HEK293 (cell line): ENCODE measurements at regions not wholly inside any gene's neighbourhood (a gene's known extent, or its start where the extent isn't known, plus 50 kb on each side); places are given as distances from the start of the nearest gene placed in this dataset.

Experiments
- CTCF ChIA-PET: fragments of 350-600 bp; formaldehyde crosslinking; extraction: SDS; loops from one replicate; lab custom pipeline; 2021; ENCODE audit warnings: antibody characterized with exemption; lab: Yijun Ruan, JAX
- POLR2A ChIA-PET: fragments of 300-600 bp; formaldehyde crosslinking; extraction: SDS; loops from one replicate; lab custom pipeline; 2020; ENCODE audit warnings: antibody characterized with exemption, inconsistent platforms; lab: Yijun Ruan, JAX
- H3K27ac ChIP-seq: fragments of 200-500 bp; sonication (Bioruptor generic); 2 replicates; pipeline ENCODE4 v1.5.1; 2014; ENCODE audit warnings: low read depth, low read length, control low read depth, inconsistent platforms; ENCODE audit errors: extremely low read depth
- H3K36me3 ChIP-seq, 2 experiments: fragments of 200-500 bp in 1 of 2; sonication (Bioruptor generic) in 1 of 2; 1 replicate in 1 of 2; 2 replicates in 1 of 2; pipeline ENCODE4 v1.5.1; 2014 to 2017; ENCODE audit warnings: inconsistent platforms in 2 of 2, low read length in 2 of 2; ENCODE audit not compliant: control insufficient read depth in 2 of 2, insufficient read depth in 1 of 2
- H3K4me1 ChIP-seq: fragments of 200-500 bp; sonication (Bioruptor generic); 2 replicates; pipeline ENCODE4 v1.5.1; 2014; ENCODE audit warnings: mild to moderate bottlenecking, low read length, inconsistent platforms; ENCODE audit not compliant: control insufficient read depth, insufficient read depth
- H3K4me3 ChIP-seq: 2 replicates; pipeline ENCODE4 v1.5.1; 2011; ENCODE audit warnings: low read depth, mild to moderate bottlenecking, control low read depth, low read length, moderate library complexity
- H3K9me3 ChIP-seq: fragments of 200-500 bp; sonication (Bioruptor generic); 2 replicates; pipeline ENCODE4 v1.5.1; 2014; ENCODE audit warnings: low read depth, low read length, inconsistent platforms; ENCODE audit not compliant: control insufficient read depth, insufficient read depth
- AEBP2 ChIP-seq: fragments of 450-650 bp; formaldehyde crosslinking; IDR thresholded peaks from 2 replicates; pipeline ENCODE4 v1.5.1; 2016; ENCODE audit warnings: missing biosample characterization, missing genetic modification characterization, borderline replicate concordance
- EGR2 ChIP-seq: fragments of 450-650 bp; formaldehyde crosslinking; IDR thresholded peaks from 2 replicates; pipeline ENCODE4 v1.5.1; 2016; ENCODE audit warnings: low read depth, missing biosample characterization, missing genetic modification characterization
- KLF7 ChIP-seq: fragments of 450-650 bp; formaldehyde crosslinking; IDR thresholded peaks from 2 replicates; pipeline ENCODE4 v1.5.1; 2016; ENCODE audit warnings: missing biosample characterization, missing genetic modification characterization, borderline replicate concordance
- KLF8 ChIP-seq: fragments of 450-650 bp; formaldehyde crosslinking; IDR thresholded peaks from 2 replicates; pipeline ENCODE4 v1.5.1; 2016; ENCODE audit warnings: missing biosample characterization, missing genetic modification characterization
- PRDM10 ChIP-seq: fragments of 450-650 bp; formaldehyde crosslinking; IDR thresholded peaks from 2 replicates; pipeline ENCODE4 v1.5.1; 2016; ENCODE audit warnings: missing biosample characterization, missing genetic modification characterization
- SP2 ChIP-seq: fragments of 450-650 bp; formaldehyde crosslinking; IDR thresholded peaks from 2 replicates; pipeline ENCODE4 v1.5.1; 2016; ENCODE audit warnings: missing biosample characterization, missing genetic modification characterization
- TRIM28 ChIP-seq: IDR thresholded peaks from 2 replicates; pipeline ENCODE4 v1.6.1; 2011; ENCODE audit warnings: low read length, control low read depth, borderline replicate concordance
- ZBTB11 ChIP-seq: fragments of 450-650 bp; formaldehyde crosslinking; conservative IDR thresholded peaks from 2 replicates; pipeline ENCODE4 v1.5.1; 2016; ENCODE audit warnings: low read depth, missing biosample characterization, missing genetic modification characterization
- ZFP37 ChIP-seq: fragments of 450-650 bp; formaldehyde crosslinking; IDR thresholded peaks from 2 replicates; pipeline ENCODE4 v1.5.1; 2016; ENCODE audit warnings: missing biosample characterization, missing genetic modification characterization
- ZNF146 ChIP-seq: fragments of 450-650 bp; formaldehyde crosslinking; IDR thresholded peaks from 2 replicates; pipeline ENCODE4 v1.5.1; 2016; ENCODE audit warnings: missing biosample characterization, missing genetic modification characterization
- ZNF174 ChIP-seq: fragments of 450-650 bp; formaldehyde crosslinking; IDR thresholded peaks from 2 replicates; pipeline ENCODE4 v1.5.0; 2017; ENCODE audit warnings: missing biosample characterization, mild to moderate bottlenecking, missing genetic modification characterization
- ZNF19 ChIP-seq: fragments of 450-650 bp; formaldehyde crosslinking; IDR thresholded peaks from 2 replicates; pipeline ENCODE4; 2016; ENCODE audit warnings: missing biosample characterization, missing genetic modification characterization, low read depth
- ZNF239 ChIP-seq: fragments of 450-650 bp; formaldehyde crosslinking; IDR thresholded peaks from 2 replicates; pipeline ENCODE4 v1.5.1; 2016; ENCODE audit warnings: missing biosample characterization, missing genetic modification characterization
- ZNF248 ChIP-seq: fragments of 450-650 bp; formaldehyde crosslinking; IDR thresholded peaks from 2 replicates; pipeline ENCODE4 v1.5.1; 2017; ENCODE audit warnings: missing biosample characterization, missing genetic modification characterization
- ZNF324 ChIP-seq: fragments of 450-650 bp; formaldehyde crosslinking; IDR thresholded peaks from 2 replicates; pipeline ENCODE4 v1.5.1; 2016; ENCODE audit warnings: missing biosample characterization, missing genetic modification characterization
- ZNF335 ChIP-seq: fragments of 450-650 bp; formaldehyde crosslinking; conservative IDR thresholded peaks from 2 replicates; pipeline ENCODE4 v1.5.1; 2016; ENCODE audit warnings: missing biosample characterization, missing genetic modification characterization
- ZNF354C ChIP-seq: fragments of 450-650 bp; formaldehyde crosslinking; IDR thresholded peaks from 2 replicates; pipeline ENCODE4 v1.5.1; 2016; ENCODE audit warnings: missing biosample characterization, missing genetic modification characterization, low read depth, borderline replicate concordance
- ZNF37A ChIP-seq: fragments of 450-650 bp; IDR thresholded peaks from 2 replicates; pipeline ENCODE4 v1.5.1; 2018; ENCODE audit warnings: missing biosample characterization, missing genetic modification characterization
- ZNF416 ChIP-seq: fragments of 450-650 bp; formaldehyde crosslinking; IDR thresholded peaks from 2 replicates; pipeline ENCODE4 v1.5.1; 2016; ENCODE audit warnings: missing biosample characterization, missing genetic modification characterization
- ZNF501 ChIP-seq: fragments of 450-650 bp; formaldehyde crosslinking; IDR thresholded peaks from 2 replicates; pipeline ENCODE4 v1.5.1; 2016; ENCODE audit warnings: missing biosample characterization, missing genetic modification characterization
- ZNF513 ChIP-seq: fragments of 450-650 bp; IDR thresholded peaks from 2 replicates; pipeline ENCODE4 v1.5.1; 2018; ENCODE audit warnings: missing biosample characterization, missing genetic modification characterization
- ZNF544 ChIP-seq: fragments of 450-650 bp; formaldehyde crosslinking; IDR thresholded peaks from 2 replicates; pipeline ENCODE4 v1.5.0; 2017; ENCODE audit warnings: missing biosample characterization, missing genetic modification characterization
- ZNF639 ChIP-seq: fragments of 450-650 bp; formaldehyde crosslinking; IDR thresholded peaks from 2 replicates; pipeline ENCODE4 v1.5.1; 2016; ENCODE audit warnings: missing biosample characterization, missing genetic modification characterization
- ZNF677 ChIP-seq: fragments of 450-650 bp; IDR thresholded peaks from 2 replicates; pipeline ENCODE4 v1.5.0; 2018; ENCODE audit warnings: missing biosample characterization, mild to moderate bottlenecking, missing genetic modification characterization, moderate library complexity
- ZNF777 ChIP-seq: fragments of 450-650 bp; formaldehyde crosslinking; IDR thresholded peaks from 2 replicates; pipeline ENCODE4 v1.5.1; 2017; ENCODE audit warnings: missing biosample characterization, missing genetic modification characterization, borderline replicate concordance

GRCh38 chrX:4182408-4182806 lies 469.0 kb upstream of the PRKX start:
- Histone ChIP-seq H3K36me3 (no peaks in the 10 kb centered on the region), H3K4me3 (no peak overlapping the region), H3K27ac (no peak overlapping the region), H3K9me3 (no peaks in the 10 kb centered on the region), H3K4me1 (no peaks in the 10 kb centered on the region)
- POLR2A ChIA-PET, result no interaction called here
- TF ChIP-seq ZNF174 (tag by site-specific recombination) (no peak), TRIM28 (no peak), SP2 (tag by site-specific recombination) (no peak), ZNF777 (tag by site-specific recombination) (no peak), ZNF544 (no peak), ZNF248 (tag by site-specific recombination) (no peak), ZNF513 (tag by site-specific recombination) (no peak), ZNF335 (tag by site-specific recombination) (no peak), ZNF146 (tag by site-specific recombination) (no peak), ZFP37 (tag by site-specific recombination) (no peak), ZNF324 (tag by site-specific recombination) (no peak), ZBTB11 (tag by site-specific recombination) (no peak), ZNF677 (no peak), ZNF239 (tag by site-specific recombination) (no peak), AEBP2 (tag by site-specific recombination) (no peak)
- CTCF ChIA-PET, result no interaction called here

- Histone ChIP-seq H3K4me3 (no peak overlapping the region), H3K27ac (no peak overlapping the region), H3K36me3 (no peaks in the 10 kb centered on the region), H3K4me1 (no peaks in the 10 kb centered on the region), H3K9me3 (no peaks in the 10 kb centered on the region)
- ChIA-PET CTCF (no interaction called here), POLR2A (no interaction called here)
- no peak for TF ChIP-seq ZNF416 (tag by site-specific recombination)
- TF ChIP-seq ZNF639 (tag by site-specific recombination), result no peak
- TF ChIP-seq ZNF677, result no peak
- no peak for TF ChIP-seq EGR2
- no peak for TF ChIP-seq PRDM10
- TF ChIP-seq ZNF354C (tag by site-specific recombination), result no peak
- no peak for TF ChIP-seq KLF8 (tag by site-specific recombination)
- no peak for TF ChIP-seq KLF7 (tag by site-specific recombination)
- TF ChIP-seq ZNF501 (tag by site-specific recombination), result no peak
- TF ChIP-seq ZNF19, result no peak
- TF ChIP-seq ZNF37A (tag by site-specific recombination), result no peak
- TF ChIP-seq SP2 (tag by site-specific recombination), result no peak
These were observed 468.4 kb upstream of the PRKX start for GRCh38 chrX:4181782-4182407.
